HTR-8/SVneo (cell line): ENCODE measurements at regions not wholly inside any gene's neighbourhood (a gene's known extent, or its start where the extent isn't known, plus 50 kb on each side); places are given as distances from the start of the nearest gene placed in this dataset.

Experiments used
- DNase-seq: peaks from one replicate; pipeline ENCODE4 v3.0.0; 2011; ENCODE audit warnings: low spot score, mixed read lengths; ENCODE audit not compliant: insufficient read length
- FAIRE-seq: peaks from 2 replicates; lab custom pipeline; 2011; peaks lifted over from hg19 to GRCh38; lab: Jason Lieb, UNC

DNA sequence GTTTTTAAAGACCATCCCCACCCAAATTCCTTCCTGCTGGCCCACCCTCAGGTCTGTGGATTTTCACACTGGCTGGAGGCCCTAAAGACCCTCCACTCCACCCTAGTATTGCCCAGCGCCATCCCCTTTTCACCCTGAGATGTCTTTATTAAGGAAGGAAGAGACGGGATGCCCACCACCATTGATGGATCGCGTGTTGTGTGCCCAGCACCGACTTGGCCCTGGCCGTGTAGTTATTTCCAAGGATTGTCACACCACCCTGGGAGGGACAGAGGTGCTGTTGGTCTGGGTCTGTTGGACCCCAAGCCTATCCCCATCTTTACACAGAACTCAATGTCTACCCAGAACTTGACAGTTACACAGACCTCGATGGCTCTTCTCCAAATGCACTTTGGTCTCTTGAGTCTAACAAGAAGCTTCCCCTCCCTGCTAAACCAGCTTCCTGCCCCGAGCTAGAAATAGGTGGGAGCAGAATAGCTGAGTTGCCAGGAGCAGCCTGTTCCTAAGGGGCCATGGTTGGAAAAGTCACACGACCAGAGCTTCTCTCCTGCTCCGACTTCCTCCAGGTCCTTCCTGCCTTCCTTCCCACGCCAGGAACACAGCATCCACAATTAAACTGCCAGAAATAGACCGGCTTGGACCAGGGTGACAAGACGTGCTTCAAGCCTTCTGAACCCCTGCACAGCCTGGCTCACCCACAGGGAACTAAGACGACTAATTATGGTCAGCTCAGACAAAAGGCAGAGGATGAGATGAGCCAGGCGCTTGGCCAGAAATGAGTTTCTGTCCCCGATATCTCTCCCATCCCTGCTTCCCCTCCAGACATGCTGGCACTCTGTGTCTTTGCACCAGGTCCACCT, 139.5 kb upstream of the CHST15 start:
- no peak for FAIRE-seq
- no peak for DNase-seq

DNA sequence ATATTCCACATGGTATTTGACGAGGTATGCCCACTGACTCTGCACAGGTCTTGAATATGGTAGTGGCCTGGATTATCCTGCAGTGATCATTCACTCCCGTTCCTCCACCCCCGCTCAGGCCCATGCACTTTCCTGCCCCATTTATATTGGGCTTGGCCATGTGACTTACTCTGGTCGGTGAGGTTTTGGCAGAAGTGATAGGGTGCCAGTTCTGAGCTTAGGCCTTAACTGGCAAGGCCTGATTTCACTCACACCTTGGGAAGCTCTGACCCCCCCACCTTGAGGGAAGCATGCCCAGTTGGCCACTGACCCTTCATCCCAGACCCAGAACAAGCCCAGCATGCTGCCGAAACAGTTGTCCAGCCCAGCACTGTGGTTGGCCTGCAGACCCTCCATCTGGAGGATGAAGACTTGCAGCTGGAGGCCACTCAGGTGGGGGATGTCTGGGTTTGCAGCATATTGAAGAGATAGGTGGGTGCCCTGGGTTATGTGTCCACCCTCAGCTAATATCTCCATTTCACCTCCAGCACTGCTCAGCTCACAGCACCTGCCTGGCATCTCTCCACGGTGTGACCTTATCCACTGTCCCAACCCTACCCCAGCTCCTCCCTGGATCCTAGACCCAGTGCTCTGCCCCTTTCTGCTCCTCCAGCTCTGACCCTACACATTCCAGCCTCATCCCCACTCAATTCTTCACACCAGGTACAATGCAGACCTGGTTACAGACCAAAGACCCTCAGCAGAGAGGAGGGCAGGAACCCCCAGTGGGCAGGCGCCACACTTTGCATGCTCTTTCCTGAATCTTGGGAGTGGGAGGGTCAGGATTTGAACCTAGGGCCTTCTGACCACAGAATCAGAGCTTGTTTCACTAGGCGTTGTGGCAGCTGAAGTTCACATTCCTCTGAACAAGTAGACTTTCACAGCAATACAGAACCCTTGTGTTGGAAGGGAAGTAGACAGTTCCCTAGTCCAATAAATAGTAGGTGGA, 138.1 kb upstream of the CHST15 start:
- DNase-seq: no peak
- FAIRE-seq: no peak

GRCh38 chr10:124230635-124231167, 137.3 kb upstream of the CHST15 start:
- peak; percentile 38 for FAIRE-seq
- no peak for DNase-seq

- FAIRE-seq (no peak), DNase-seq (no peak)
Observed at GRCh38 chr10:124229989-124230634, 136.7 kb upstream of the CHST15 start.

- FAIRE-seq (no peak), DNase-seq (no peak)
Observed at GRCh38 chr10:124229201-124229988, 136.0 kb upstream of the CHST15 start.

DNA sequence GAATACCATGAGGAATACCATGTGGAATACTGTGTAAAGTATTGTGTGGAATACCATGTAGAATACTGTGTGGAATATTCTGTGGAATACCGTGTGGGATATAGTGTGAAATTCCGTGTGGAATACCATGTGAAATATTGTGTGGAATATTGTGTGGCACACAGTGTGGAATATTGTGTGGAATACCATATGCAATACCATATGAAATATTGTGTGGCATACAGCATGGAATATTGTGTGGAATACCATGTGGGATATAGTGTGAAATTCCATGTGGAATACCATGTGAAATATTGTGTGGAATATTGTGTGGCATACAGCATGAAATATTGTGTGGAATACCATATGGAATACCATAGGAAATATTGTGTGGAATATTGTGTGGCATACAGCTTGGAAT, 135.1 kb upstream of the CHST15 start:
- DNase-seq: no peak
- FAIRE-seq: no peak

DNA sequence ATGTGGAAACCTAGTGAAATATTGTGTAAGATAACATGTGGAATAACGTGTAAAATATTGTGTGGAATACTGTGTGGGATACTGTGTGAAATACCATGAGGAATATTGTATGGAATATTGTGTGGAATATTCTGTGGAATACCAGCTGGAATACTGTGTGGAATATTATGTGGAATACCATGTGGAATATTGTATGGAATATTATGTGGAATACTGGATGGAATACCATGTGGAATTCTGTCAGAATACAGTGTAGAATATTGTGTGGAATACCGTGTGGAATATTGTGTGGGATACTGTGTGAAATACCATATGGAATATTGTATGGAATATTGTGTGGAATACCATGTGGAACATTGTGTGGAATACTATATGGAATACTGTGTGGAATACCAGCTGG, 134.6 kb upstream of the CHST15 start:
- FAIRE-seq: no peak
- DNase-seq: no peak

- FAIRE-seq (no peak), DNase-seq (no peak)
Observed at GRCh38 chr10:124227055-124227975, 133.9 kb upstream of the CHST15 start.

- FAIRE-seq (no peak), DNase-seq (no peak)
Observed at GRCh38 chr10:124226271-124227054, 133.1 kb upstream of the CHST15 start.

DNA sequence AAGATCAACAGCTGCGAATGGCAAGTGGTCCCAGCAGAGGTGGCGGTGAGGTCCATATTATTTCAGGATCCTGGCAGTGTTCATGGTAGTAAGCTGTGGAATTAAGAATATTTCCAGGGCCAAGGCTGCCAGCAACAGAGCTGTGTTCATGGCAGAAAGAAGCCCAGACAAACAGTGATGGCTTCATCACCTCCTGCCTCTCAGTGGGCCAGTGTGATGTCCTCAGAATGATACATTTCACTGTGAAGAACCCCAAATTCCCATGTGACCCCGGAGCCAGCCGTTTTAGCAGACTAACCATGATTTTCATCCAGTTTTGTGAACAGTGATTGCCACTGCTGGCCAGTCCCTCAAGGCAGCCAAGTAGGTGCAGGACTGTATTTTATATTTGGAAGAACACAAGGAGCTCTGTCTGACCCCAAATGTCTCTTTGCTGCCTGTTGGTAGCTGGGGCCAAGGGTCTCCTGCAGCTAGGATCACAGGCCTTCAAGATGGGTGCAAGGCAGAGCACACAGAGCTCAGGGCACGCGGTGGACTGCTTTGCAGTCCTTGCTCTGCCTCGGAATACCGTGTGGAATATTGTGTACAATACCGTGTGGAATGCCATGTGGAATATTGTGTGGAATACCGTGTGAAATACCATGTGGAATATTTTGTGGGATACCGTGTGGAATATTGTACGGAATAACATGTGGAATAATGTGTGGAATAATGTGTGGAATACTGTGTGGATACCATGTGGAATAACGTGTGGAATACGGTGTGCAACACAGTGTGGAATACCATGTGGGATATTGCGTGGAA, 132.3 kb upstream of the CHST15 start:
- no peak for DNase-seq
- no peak for FAIRE-seq

GRCh38 chr10:124225029-124225466, 131.7 kb upstream of the CHST15 start:
- FAIRE-seq: no peak
- DNase-seq: no peak

DNA sequence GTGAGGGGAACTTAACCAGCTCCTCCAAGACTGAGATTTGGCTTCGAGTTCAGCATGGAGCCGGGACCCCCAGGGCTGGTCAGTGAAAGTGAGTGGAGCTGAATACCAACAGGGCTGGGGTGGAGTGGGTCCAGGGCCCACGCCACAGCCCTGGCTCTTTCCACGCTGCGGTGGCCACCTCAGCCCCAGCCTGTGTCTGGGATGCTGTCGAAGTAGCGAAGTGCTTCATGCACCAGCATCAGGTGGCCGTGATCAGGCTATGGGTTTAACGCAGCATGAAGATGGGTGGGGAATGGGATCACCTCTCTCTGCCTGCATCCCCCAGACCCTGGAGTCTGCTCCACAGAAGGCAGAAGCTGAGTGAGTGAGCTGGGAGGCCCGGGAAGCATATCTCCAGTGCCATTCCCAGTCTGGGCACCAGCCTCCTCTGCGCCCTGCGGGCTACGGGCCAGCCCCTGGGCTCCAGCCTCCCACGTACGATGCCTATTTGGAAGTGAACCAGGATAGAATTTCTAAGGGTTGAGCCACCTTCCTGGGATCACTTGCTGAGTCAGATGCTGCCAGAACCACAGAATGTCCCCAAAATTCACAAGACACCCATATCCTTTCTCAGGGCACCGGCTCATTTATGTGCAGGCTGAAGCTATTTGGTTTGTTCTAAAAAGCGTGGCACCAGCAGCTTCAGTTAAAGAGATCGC, 131.1 kb upstream of the CHST15 start:
- FAIRE-seq (no peak), DNase-seq (no peak)

DNA sequence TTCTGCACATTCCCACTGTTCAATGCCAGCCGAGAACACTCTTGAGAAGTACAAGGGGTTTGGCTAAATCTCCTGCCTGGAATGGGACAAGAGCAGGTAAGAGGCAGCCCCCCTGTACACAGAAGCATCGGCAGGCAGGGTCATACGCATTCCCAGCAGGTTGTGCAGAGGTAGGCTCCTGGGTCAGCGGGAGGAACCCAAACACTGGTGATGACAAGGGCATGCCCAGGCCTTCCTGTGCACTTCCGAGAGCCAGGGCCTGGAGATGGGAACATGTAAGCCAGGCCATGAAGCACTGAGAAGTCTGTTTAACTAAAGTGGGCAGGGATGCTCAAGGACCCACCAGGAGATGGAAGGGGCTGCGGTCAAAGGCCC, 130.3 kb upstream of the CHST15 start:
- DNase-seq: no peak
- no peak for FAIRE-seq

DNA sequence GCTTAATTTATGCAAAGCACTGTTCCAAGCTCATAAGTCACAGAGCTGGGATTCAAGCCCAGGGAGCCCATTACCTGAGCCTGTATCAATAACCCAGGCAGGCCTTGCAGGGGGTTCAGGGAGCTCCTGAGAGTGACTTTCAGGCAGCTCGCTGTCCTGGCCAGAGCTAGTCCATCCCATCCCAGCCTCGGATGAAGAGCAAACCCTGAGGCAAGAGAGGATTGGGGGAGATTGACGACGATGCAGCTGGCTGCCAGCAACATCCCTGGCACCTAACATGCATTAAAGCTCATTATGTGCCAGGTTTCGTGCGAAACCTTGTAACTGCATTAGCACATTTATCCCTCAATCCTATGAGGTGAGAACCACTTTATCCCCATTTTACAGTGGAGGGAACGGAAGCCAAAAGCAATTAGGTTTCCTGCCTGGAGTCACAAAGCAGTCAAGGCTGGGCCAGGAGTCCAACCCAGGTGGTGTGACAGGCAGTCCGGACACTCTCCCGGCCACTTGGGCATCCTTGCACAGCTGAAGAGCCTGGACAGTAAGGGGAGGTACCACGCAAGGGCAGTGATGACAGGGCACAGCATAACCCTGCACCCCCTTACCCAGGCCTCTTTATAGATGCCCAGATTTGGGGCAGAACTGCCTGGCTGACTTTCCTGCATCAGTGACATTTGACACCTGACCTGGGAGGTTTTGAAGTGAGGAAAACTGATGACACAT, 129.8 kb upstream of the CHST15 start:
- no peak for FAIRE-seq
- no peak for DNase-seq

GRCh38 chr10:124222318-124222987, 129.1 kb upstream of the CHST15 start:
- FAIRE-seq (no peak), DNase-seq (no peak)
